CD14-positive monocyte (primary cell): ENCODE measurements at regions not wholly inside any gene's neighbourhood (a gene's known extent, or its start where the extent isn't known, plus 50 kb on each side); places are given as distances from the start of the nearest gene placed in this dataset.
"Not testable (repeated sequence)": the region's sequence is repeated elsewhere in the genome, so short reads cannot be mapped to it uniquely, and the experiment has no call there.

Experiments
- DNase-seq, 3 donors: peaks; one replicate each; pipeline ENCODE4 v3.0.0-alpha.2; 2011 to 2022
- H2AFZ ChIP-seq: 2 replicates; pipeline ENCODE4 v1.6.0; 2012; ENCODE audit warnings: mild to moderate bottlenecking, low read depth, low read length, inconsistent platforms; ENCODE audit not compliant: insufficient read depth, poor library complexity, severe bottlenecking
- H3K27ac ChIP-seq, 2 donors: 1 replicate in 1 of 2; 2 replicates in 1 of 2; pipeline ENCODE4 v1.5.1; 2012 to 2013; ENCODE audit warnings: low read length in 2 of 2, control low read depth in 1 of 2, inconsistent platforms in 1 of 2, low read depth in 1 of 2, mild to moderate bottlenecking in 1 of 2
- H3K27me3 ChIP-seq, 2 donors: one replicate each; pipeline versions ENCODE4 v1.6.0 to v1.6.1; 2011 to 2013; ENCODE audit warnings: low read length in 2 of 2; ENCODE audit not compliant: control insufficient read depth in 2 of 2, insufficient read depth in 2 of 2
- H3K36me3 ChIP-seq, 2 donors: replicated peaks in 1 of 2; 1 replicate in 1 of 2; 2 replicates in 1 of 2; pipeline versions ENCODE4 v1.5.1 to v1.6.1; 2012 to 2013; ENCODE audit warnings: low read length in 2 of 2, control low read depth in 1 of 2, inconsistent platforms in 1 of 2, mild to moderate bottlenecking in 1 of 2; ENCODE audit not compliant: insufficient read depth in 2 of 2, control insufficient read depth in 1 of 2
- H3K4me1 ChIP-seq, 2 donors: 1 replicate in 1 of 2; 2 replicates in 1 of 2; pipeline versions ENCODE4 v1.5.1 to v1.6.1; 2012 to 2013; ENCODE audit warnings: low read length in 2 of 2, control low read depth in 1 of 2, inconsistent platforms in 1 of 2, mild to moderate bottlenecking in 1 of 2, moderate library complexity in 1 of 2; ENCODE audit not compliant: insufficient read depth in 2 of 2, control insufficient read depth in 1 of 2
- H3K4me2 ChIP-seq: replicated peaks from 2 replicates; pipeline ENCODE3; 2012; ENCODE audit warnings: low read length, moderate library complexity, mild to moderate bottlenecking; ENCODE audit not compliant: poor library complexity, severe bottlenecking; ENCODE audit errors: extremely low read depth
- H3K4me3 ChIP-seq, 3 experiments: fragments of 200-600 bp in 1 of 3; sonication (generic) in 1 of 3; replicated peaks in 1 of 3; 1 replicate in 2 of 3; 2 replicates in 1 of 3; pipeline ENCODE4 v1.5.1; 2011 to 2013; ENCODE audit warnings: low read length in 3 of 3, mild to moderate bottlenecking in 3 of 3, control low read depth in 2 of 3, low read depth in 2 of 3, inconsistent platforms in 1 of 3, moderate library complexity in 1 of 3
- H3K79me2 ChIP-seq: 2 replicates; pipeline ENCODE4 v1.6.0; 2012; ENCODE audit warnings: mild to moderate bottlenecking, control low read depth, inconsistent platforms, low read length, moderate library complexity; ENCODE audit not compliant: insufficient read depth
- H3K9ac ChIP-seq: 2 replicates; pipeline ENCODE4 v1.6.0; 2017; ENCODE audit warnings: low read length, mild to moderate bottlenecking; ENCODE audit not compliant: insufficient read depth, poor library complexity, severe bottlenecking
- H3K9me3 ChIP-seq, 2 donors: replicated peaks in 1 of 2; 1 replicate in 1 of 2; 2 replicates in 1 of 2; pipeline versions ENCODE4 v1.5.1 to v1.6.1; 2012 to 2013; ENCODE audit warnings: low read length in 2 of 2, control low read depth in 1 of 2; ENCODE audit not compliant: control insufficient read depth in 1 of 2, insufficient read depth in 1 of 2
- H4K20me1 ChIP-seq: 2 replicates; pipeline ENCODE4 v1.6.0; 2012; ENCODE audit warnings: mild to moderate bottlenecking, low read length, control low read depth, moderate library complexity; ENCODE audit not compliant: insufficient read depth
- H3K27ac Mint-ChIP-seq, 7 donors: one replicate each; pipeline ENCODE4 v1.8.0; 2020; ENCODE audit warnings: mild to moderate bottlenecking in 7 of 7, mixed read lengths in 7 of 7, moderate library complexity in 6 of 7, inconsistent platforms in 2 of 7
- H3K27me3 Mint-ChIP-seq, 3 donors: one replicate each; pipeline ENCODE4 v1.8.0; 2021 to 2022; ENCODE audit warnings: low read depth in 3 of 3, mild to moderate bottlenecking in 3 of 3, mixed read lengths in 3 of 3, moderate library complexity in 3 of 3, inconsistent platforms in 1 of 3
- H3K36me3 Mint-ChIP-seq, 2 donors: one replicate each; pipeline ENCODE4 v1.8.0; 2020; ENCODE audit warnings: mixed read lengths in 2 of 2, inconsistent platforms in 1 of 2, mild to moderate bottlenecking in 1 of 2
- H3K4me1 Mint-ChIP-seq: one replicate; pipeline ENCODE4 v1.8.0; 2020; ENCODE audit warnings: mild to moderate bottlenecking, mixed read lengths
- H3K4me3 Mint-ChIP-seq, 2 donors: one replicate each; pipeline ENCODE4 v1.8.0; 2020; ENCODE audit warnings: mild to moderate bottlenecking in 2 of 2, mixed read lengths in 2 of 2, moderate library complexity in 1 of 2
- H3K9me3 Mint-ChIP-seq, 7 donors: one replicate each; pipeline ENCODE4 v1.8.0; 2020 to 2022; ENCODE audit warnings: mixed read lengths in 7 of 7, mild to moderate bottlenecking in 6 of 7, moderate library complexity in 6 of 7, inconsistent platforms in 2 of 7
- WGBS: methylation state at CpG from one replicate; pipeline ENCODE4 v1.1.5; 2013; ENCODE audit warnings: missing lambda C conversion rate; ENCODE audit not compliant: insufficient coverage; 5-methylcytosine and 5-hydroxymethylcytosine counted together
- intact Hi-C, 2 donors: fragments of 100-400 bp; cut with micrococcal nuclease; formaldehyde crosslinking; loops; one replicate each; pipeline versions ENCODE4 v1.15.0 to v1.15.1; 2023
- TF ChIP-seq, protein P1 (sequence below): fragments of 200-600 bp; IDR thresholded peaks from one replicate; pipeline ENCODE4 v1.8.0; 2022; ENCODE audit warnings: antibody characterized with exemption, mild to moderate bottlenecking

DNA sequence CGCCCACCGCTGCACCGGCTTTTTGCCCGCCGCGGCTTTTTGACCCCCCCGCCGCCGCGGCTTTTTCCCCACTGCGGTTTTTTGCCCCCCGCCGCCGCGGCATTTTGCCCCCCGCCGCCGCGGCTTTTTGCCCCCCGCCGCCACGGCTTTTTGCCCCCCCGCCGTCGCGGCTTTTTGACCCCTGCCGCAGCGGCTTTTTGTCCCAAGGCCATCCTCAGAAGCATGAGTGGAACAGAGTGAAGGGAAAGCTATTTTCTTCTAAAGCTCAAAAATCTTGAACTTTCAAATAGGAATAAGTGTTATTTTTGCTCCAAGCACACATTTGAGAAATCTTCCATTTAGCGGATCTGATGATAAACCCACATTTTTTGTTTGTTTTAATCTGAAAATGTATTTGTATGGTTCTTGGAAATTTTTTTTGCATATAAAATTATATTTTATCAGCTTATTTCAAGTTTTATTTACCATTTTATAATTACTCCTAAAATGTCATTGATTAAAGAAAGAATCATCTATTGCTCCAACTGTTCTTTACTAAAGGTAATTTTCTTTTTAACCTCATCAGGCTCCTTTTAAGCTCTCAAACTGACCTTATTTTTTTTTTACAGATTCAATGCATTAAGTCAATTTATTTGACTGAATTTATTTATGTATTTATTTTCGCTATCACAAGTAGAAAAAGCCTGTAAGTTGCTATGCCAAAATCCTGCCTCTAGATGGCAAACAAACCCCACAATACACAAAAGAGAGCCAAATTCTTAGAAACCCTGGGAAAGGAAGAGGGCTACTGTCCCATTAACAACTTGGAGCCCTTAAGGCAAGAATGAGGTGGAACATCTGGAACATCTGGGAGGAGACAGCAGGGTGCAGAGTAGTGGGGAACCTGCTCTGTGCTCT, 460.3 kb downstream of the ZNF33B start:
- H3K9ac ChIP-seq, H3K4me2 ChIP-seq, intact Hi-C loops, H3K27ac Mint-ChIP-seq, H3K9me3 ChIP-seq, H3K4me1 Mint-ChIP-seq, H3K4me1 ChIP-seq, H3K27ac ChIP-seq, H2AFZ ChIP-seq, H3K36me3 ChIP-seq, H3K79me2 ChIP-seq, H3K4me3 ChIP-seq, H4K20me1 ChIP-seq, H3K36me3 Mint-ChIP-seq, DNase-seq: not testable (repeated sequence)
- 27% methylated on average over 3 of the region's 30 CpGs for WGBS
- Mint-ChIP-seq H3K4me3 (peak overlapping the region in 1 of 2 donors; percentile 75), H3K27me3 (peaks cover 47 to 78% (median 68%) of the 10 kb centered on the region in 3 donors), H3K9me3 (peaks cover 2 to 16% (median 11%) of the 10 kb centered on the region in 7 donors)
- TF ChIP-seq, protein P1, sequence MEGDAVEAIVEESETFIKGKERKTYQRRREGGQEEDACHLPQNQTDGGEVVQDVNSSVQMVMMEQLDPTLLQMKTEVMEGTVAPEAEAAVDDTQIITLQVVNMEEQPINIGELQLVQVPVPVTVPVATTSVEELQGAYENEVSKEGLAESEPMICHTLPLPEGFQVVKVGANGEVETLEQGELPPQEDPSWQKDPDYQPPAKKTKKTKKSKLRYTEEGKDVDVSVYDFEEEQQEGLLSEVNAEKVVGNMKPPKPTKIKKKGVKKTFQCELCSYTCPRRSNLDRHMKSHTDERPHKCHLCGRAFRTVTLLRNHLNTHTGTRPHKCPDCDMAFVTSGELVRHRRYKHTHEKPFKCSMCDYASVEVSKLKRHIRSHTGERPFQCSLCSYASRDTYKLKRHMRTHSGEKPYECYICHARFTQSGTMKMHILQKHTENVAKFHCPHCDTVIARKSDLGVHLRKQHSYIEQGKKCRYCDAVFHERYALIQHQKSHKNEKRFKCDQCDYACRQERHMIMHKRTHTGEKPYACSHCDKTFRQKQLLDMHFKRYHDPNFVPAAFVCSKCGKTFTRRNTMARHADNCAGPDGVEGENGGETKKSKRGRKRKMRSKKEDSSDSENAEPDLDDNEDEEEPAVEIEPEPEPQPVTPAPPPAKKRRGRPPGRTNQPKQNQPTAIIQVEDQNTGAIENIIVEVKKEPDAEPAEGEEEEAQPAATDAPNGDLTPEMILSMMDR, result peak; percentile 48
- H3K27me3 ChIP-seq, result peaks cover 30 to 56% of the 10 kb centered on the region in 2 donors

GRCh38 chr10:42177077-42177792, 461.1 kb downstream of the ZNF33B start:
- Mint-ChIP-seq H3K9me3 (peaks cover 0 to 20% (median 11%) of the 10 kb centered on the region in 7 donors), H3K4me3 (no peak overlapping the region), H3K36me3 (peaks cover 0 to 2% of the 10 kb centered on the region in 2 donors), H3K27ac (no peak overlapping the region), H3K27me3 (peaks cover 46 to 76% (median 72%) of the 10 kb centered on the region in 3 donors), H3K4me1 (peaks cover 4% of the 10 kb centered on the region)
- Histone ChIP-seq H3K4me2 (no peak overlapping the region), H3K79me2 (no peaks in the 10 kb centered on the region), H3K36me3 (no peaks in the 10 kb centered on the region), H2AFZ (no peak overlapping the region), H3K27me3 (peaks cover 30 to 56% of the 10 kb centered on the region in 2 donors), H4K20me1 (no peaks in the 10 kb centered on the region), H3K9ac (no peak overlapping the region), H3K4me1 (no peaks in the 10 kb centered on the region), H3K9me3 (peaks cover 0 to under 1% of the 10 kb centered on the region in 2 donors), H3K4me3 (no peak overlapping the region), H3K27ac (no peak overlapping the region)
- TF ChIP-seq, protein P1, result no peak
- DNase-seq, result no peak
- WGBS, result 7% methylated on average over 48 of the region's 93 CpGs
- intact Hi-C loops, result no loop called here
